Suprapubic skin (tissue), 4 donors: ENCODE measurements at regions not wholly inside any gene's neighbourhood (a gene's known extent, or its start where the extent isn't known, plus 50 kb on each side); places are given as distances from the start of the nearest gene placed in this dataset.
"Not testable (repeated sequence)": the region's sequence is repeated elsewhere in the genome, so short reads cannot be mapped to it uniquely, and the experiment has no call there.

Experiments
- DNase-seq, 2 donors: peaks; one replicate each; pipeline ENCODE4 v3.0.0-alpha.2; 2019; ENCODE audit warnings: low spot score in 2 of 2
- H3K27ac ChIP-seq: fragments of 200-600 bp; sonication (generic); one replicate; pipeline ENCODE4 v1.5.1; 2019
- H3K27me3 ChIP-seq: fragments of 200-600 bp; sonication (generic); one replicate; pipeline ENCODE4 v1.5.1; 2019
- H3K36me3 ChIP-seq: fragments of 200-600 bp; sonication (generic); one replicate; pipeline ENCODE4 v1.5.1; 2019
- H3K4me1 ChIP-seq: fragments of 200-600 bp; sonication (generic); one replicate; pipeline ENCODE4 v1.5.1; 2019
- H3K4me3 ChIP-seq: fragments of 200-600 bp; sonication (generic); one replicate; pipeline ENCODE4 v1.5.1; 2019; ENCODE audit warnings: mild to moderate bottlenecking
- H3K9me3 ChIP-seq: fragments of 200-600 bp; sonication (generic); one replicate; pipeline ENCODE4 v1.5.1; 2019
- CTCF ChIP-seq, 2 donors: fragments of 200-600 bp in 1 of 2; fragments of 450-650 bp in 1 of 2; sonication (generic) in 1 of 2; IDR thresholded peaks; one replicate each; pipeline ENCODE4 v1.5.1; 2016 to 2019; ENCODE audit warnings: antibody characterized with exemption in 2 of 2, mild to moderate bottlenecking in 1 of 2, moderate library complexity in 1 of 2
- EP300 ChIP-seq: sonication (generic); formaldehyde crosslinking; IDR thresholded peaks from one replicate; pipeline ENCODE4 v1.6.1; 2017; ENCODE audit warnings: antibody characterized with exemption
- POLR2A ChIP-seq, 2 donors: fragments of 450-650 bp; IDR thresholded peaks; one replicate each; pipeline ENCODE4 v1.6.1; 2017; ENCODE audit warnings: antibody characterized with exemption in 2 of 2, mild to moderate bottlenecking in 2 of 2, moderate library complexity in 2 of 2
- POLR2AphosphoS5 ChIP-seq, 3 donors: sonication (generic); formaldehyde crosslinking; IDR thresholded peaks; one replicate each; pipeline ENCODE4 v1.6.1; 2017; ENCODE audit warnings: antibody characterized with exemption in 3 of 3
- WGBS: methylation state at CpG from one replicate; pipeline ENCODE4 v1.1.5; 2018; 5-methylcytosine and 5-hydroxymethylcytosine counted together

DNA sequence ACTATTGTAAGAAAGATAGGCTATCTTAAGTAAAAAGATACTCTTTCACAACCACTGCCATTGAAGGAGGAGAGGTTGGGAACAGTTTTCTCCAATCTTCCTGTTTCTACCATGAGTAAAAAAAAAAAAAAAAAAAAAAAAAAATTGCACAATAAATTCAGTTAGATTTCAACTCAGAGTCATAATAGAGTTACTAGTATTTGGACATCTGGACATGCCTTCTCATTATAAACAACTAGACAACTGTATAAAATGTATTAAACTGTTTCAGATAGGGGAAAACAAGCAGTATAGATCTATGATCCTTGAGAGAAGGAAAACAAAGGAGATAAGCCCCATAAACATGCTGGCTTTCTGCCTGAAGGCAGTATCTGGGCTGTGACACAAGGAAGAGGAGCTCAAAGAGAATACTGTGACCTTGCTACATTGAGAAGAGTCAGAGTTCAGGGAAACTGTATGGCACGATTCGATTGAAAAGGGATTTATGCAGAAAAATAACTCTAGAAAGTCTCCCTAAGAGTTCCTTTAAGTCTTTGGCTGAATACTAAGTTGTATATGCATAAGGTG, 249.2 kb upstream of the POU5F2 start:
- H3K36me3 ChIP-seq = no peaks in the 10 kb centered on the region
- no peaks in the 10 kb centered on the region for H3K9me3 ChIP-seq
- no peaks in the 10 kb centered on the region for H3K27me3 ChIP-seq
- H3K27ac ChIP-seq = no peak overlapping the region
- no peak overlapping the region for H3K4me3 ChIP-seq
- WGBS = 75% methylated on average over 2 of the region's 2 CpGs
- TF ChIP-seq EP300 (no peak), POLR2AphosphoS5 (IDR thresholded peaks at IDR 0.05) (no peak), POLR2A (IDR thresholded peaks at IDR 0.05) (no peak), CTCF (IDR thresholded peaks at IDR 0.05) (no peak)
- H3K4me1 ChIP-seq = no peaks in the 10 kb centered on the region
- no peak for DNase-seq

GRCh38 chr5:93985940-93986570, 244.7 kb upstream of the POU5F2 start:
- H3K9me3 ChIP-seq, DNase-seq, H3K4me1 ChIP-seq, H3K27me3 ChIP-seq, H3K27ac ChIP-seq, H3K36me3 ChIP-seq, H3K4me3 ChIP-seq: not testable (repeated sequence)
- WGBS = 94% methylated on average over 18 of the region's 45 CpGs

GRCh38 chr5:93978222-93978621, 236.8 kb upstream of the POU5F2 start:
- H3K9me3 ChIP-seq = peaks cover 31% of the 10 kb centered on the region
- no peaks in the 10 kb centered on the region for H3K36me3 ChIP-seq
- DNase-seq = no peak
- TF ChIP-seq CTCF (IDR thresholded peaks at IDR 0.05) (no peak), POLR2AphosphoS5 (IDR thresholded peaks at IDR 0.05) (no peak), POLR2A (IDR thresholded peaks at IDR 0.05) (no peak), EP300 (no peak)
- H3K4me1 ChIP-seq = no peaks in the 10 kb centered on the region
- no peak overlapping the region for H3K4me3 ChIP-seq
- no peaks in the 10 kb centered on the region for H3K27me3 ChIP-seq
- no peak overlapping the region for H3K27ac ChIP-seq

DNA sequence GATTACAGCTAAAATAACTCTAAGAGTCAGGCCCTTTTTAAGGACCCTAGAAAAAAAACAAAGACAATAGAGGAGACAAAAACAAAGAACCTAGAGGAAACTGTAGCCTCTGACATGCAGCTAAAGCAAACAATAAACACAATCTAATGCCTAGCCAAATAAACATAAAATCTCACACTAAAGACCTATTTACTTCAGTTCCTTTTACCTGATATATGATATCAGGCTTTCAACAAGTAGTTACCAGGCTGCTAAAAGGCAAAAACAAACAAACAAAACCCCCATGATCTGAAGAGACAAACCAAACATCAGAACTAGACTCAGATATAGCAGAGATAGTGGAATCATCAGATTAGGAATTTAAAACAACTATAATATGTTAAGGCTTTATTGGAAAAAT, 226.5 kb upstream of the POU5F2 start:
- Histone ChIP-seq H3K4me1 (no peaks in the 10 kb centered on the region), H3K4me3 (no peak overlapping the region), H3K27me3 (no peaks in the 10 kb centered on the region), H3K27ac (no peak overlapping the region), H3K36me3 (no peaks in the 10 kb centered on the region), H3K9me3 (no peaks in the 10 kb centered on the region)
- DNase-seq = no peak
- no peak for TF ChIP-seq POLR2A (IDR thresholded peaks at IDR 0.05)
- no peak for TF ChIP-seq CTCF (IDR thresholded peaks at IDR 0.05)
- no peak for TF ChIP-seq EP300
- TF ChIP-seq POLR2AphosphoS5 (IDR thresholded peaks at IDR 0.05) = no peak

DNA sequence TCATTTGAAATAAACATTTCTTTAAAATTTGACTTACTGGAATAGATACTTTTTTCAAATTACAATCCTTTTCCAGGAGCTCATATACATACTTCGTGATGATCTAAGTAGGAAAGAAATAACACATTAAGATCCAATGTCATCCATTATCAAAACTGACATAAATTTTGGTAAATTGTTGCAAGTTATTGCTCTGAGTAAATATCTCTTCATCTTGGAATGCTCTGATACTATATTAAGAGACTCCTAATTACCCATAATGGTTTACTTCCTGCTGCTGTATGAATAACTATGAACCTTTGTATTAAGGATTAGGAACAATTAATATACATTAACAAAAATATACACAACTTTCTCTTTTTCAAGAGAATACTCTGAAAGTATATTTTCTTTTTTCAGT, 223.0 kb upstream of the POU5F2 start:
- Histone ChIP-seq H3K9me3 (no peaks in the 10 kb centered on the region), H3K36me3 (no peaks in the 10 kb centered on the region), H3K4me1 (no peaks in the 10 kb centered on the region), H3K4me3 (no peak overlapping the region), H3K27me3 (no peaks in the 10 kb centered on the region), H3K27ac (no peak overlapping the region)
- no peak for TF ChIP-seq EP300
- no peak for DNase-seq
- 87% methylated on average over 1 of the region's 1 CpG for WGBS

GRCh38 chr5:93960042-93960441, 218.6 kb upstream of the POU5F2 start:
- H3K4me3 ChIP-seq = no peak overlapping the region
- no peak overlapping the region for H3K27ac ChIP-seq
- no peaks in the 10 kb centered on the region for H3K4me1 ChIP-seq
- TF ChIP-seq POLR2A (IDR thresholded peaks at IDR 0.05) = no peak
- TF ChIP-seq POLR2AphosphoS5 (IDR thresholded peaks at IDR 0.05) = no peak
- TF ChIP-seq EP300 = no peak
- no peak for TF ChIP-seq CTCF (IDR thresholded peaks at IDR 0.05)
- WGBS = 94% methylated on average over 3 of the region's 3 CpGs
- no peaks in the 10 kb centered on the region for H3K27me3 ChIP-seq
- no peaks in the 10 kb centered on the region for H3K9me3 ChIP-seq
- no peaks in the 10 kb centered on the region for H3K36me3 ChIP-seq
- DNase-seq = no peak
